ENCODE measurements at regions not wholly inside any gene's neighbourhood (a gene's known extent, or its start where the extent isn't known, plus 50 kb on each side); places are given as distances from the start of the nearest gene placed in this dataset.

DNA sequence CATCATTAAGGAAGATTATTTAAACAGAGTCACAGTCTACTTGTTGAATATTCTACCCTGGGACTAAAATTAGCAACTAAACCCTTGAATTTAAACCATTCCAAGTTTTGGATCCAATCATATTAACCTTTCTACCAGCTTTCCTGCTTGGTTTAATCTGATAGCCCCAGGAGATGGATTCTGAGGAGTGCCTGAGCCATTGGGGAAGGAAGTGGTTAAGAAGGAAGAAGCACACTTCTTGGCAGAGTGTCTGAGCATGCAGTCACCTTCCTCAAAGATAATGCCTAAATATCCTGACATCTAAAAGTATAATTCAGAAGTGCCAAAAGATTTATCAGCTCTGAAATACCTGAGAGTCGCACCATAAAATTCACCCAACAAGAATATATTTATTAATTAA lies 74.1 kb upstream of the SNCAIP start (continued):
- TF ChIP-seq ZNF416 (CRISPR knock-in tag; IDR thresholded peaks at IDR 0.05) (no peak), SOX15 (CRISPR knock-in tag; IDR thresholded peaks at IDR 0.05) (no peak), TP53 (CRISPR knock-in tag; IDR thresholded peaks at IDR 0.05) (no peak)

DNA sequence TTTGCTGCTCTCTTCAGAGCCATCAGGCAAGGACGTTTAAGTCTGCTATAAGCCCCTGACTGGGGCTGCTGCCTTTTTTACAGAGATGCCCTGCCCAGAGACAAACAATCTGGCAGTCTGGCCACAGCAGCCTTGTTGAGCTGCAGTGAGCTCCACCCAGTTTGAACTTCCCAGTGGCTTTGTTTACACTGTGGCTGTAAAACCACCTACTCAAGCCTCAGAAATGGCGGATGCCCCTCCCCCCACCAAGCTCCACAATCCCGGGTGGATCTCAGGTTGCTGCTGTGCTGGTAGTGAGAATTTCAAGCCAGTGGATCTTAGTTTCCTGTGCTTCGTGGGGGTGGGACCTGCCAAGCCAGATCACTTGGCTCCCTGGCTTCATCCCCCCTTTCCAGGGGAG lies 59.7 kb upstream of the SNCAIP start:
- H3K27me3 Mint-ChIP-seq (ENCODE audit: low read depth) = no peaks in the 10 kb centered on the region; the same call in 1 of the 2 replicates
- POLR2A ChIA-PET = no interaction called here
- TF ChIP-seq, protein P1, sequence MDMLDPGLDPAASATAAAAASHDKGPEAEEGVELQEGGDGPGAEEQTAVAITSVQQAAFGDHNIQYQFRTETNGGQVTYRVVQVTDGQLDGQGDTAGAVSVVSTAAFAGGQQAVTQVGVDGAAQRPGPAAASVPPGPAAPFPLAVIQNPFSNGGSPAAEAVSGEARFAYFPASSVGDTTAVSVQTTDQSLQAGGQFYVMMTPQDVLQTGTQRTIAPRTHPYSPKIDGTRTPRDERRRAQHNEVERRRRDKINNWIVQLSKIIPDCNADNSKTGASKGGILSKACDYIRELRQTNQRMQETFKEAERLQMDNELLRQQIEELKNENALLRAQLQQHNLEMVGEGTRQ (CRISPR knock-in tag; IDR thresholded peaks at IDR 0.05) = no peak
- TF ChIP-seq, protein P2, sequence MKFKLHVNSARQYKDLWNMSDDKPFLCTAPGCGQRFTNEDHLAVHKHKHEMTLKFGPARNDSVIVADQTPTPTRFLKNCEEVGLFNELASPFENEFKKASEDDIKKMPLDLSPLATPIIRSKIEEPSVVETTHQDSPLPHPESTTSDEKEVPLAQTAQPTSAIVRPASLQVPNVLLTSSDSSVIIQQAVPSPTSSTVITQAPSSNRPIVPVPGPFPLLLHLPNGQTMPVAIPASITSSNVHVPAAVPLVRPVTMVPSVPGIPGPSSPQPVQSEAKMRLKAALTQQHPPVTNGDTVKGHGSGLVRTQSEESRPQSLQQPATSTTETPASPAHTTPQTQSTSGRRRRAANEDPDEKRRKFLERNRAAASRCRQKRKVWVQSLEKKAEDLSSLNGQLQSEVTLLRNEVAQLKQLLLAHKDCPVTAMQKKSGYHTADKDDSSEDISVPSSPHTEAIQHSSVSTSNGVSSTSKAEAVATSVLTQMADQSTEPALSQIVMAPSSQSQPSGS (CRISPR knock-in tag; IDR thresholded peaks at IDR 0.05; ENCODE audit: borderline replicate concordance, low read depth) = no peak
- TF ChIP-seq KAT7 (CRISPR knock-in tag; IDR thresholded peaks at IDR 0.05; ENCODE audit: borderline replicate concordance) = no peak
- TF ChIP-seq, protein P3, sequence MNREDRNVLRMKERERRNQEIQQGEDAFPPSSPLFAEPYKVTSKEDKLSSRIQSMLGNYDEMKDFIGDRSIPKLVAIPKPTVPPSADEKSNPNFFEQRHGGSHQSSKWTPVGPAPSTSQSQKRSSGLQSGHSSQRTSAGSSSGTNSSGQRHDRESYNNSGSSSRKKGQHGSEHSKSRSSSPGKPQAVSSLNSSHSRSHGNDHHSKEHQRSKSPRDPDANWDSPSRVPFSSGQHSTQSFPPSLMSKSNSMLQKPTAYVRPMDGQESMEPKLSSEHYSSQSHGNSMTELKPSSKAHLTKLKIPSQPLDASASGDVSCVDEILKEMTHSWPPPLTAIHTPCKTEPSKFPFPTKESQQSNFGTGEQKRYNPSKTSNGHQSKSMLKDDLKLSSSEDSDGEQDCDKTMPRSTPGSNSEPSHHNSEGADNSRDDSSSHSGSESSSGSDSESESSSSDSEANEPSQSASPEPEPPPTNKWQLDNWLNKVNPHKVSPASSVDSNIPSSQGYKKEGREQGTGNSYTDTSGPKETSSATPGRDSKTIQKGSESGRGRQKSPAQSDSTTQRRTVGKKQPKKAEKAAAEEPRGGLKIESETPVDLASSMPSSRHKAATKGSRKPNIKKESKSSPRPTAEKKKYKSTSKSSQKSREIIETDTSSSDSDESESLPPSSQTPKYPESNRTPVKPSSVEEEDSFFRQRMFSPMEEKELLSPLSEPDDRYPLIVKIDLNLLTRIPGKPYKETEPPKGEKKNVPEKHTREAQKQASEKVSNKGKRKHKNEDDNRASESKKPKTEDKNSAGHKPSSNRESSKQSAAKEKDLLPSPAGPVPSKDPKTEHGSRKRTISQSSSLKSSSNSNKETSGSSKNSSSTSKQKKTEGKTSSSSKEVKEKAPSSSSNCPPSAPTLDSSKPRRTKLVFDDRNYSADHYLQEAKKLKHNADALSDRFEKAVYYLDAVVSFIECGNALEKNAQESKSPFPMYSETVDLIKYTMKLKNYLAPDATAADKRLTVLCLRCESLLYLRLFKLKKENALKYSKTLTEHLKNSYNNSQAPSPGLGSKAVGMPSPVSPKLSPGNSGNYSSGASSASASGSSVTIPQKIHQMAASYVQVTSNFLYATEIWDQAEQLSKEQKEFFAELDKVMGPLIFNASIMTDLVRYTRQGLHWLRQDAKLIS (CRISPR knock-in tag; IDR thresholded peaks at IDR 0.05; ENCODE audit: borderline replicate concordance) = no peak
- no peak for TF ChIP-seq ZBTB21 (CRISPR knock-in tag; IDR thresholded peaks at IDR 0.05; ENCODE audit: borderline replicate concordance)
- TF ChIP-seq GABPB1 (CRISPR knock-in tag; IDR thresholded peaks at IDR 0.05) = no peak
- TF ChIP-seq, protein P4, sequence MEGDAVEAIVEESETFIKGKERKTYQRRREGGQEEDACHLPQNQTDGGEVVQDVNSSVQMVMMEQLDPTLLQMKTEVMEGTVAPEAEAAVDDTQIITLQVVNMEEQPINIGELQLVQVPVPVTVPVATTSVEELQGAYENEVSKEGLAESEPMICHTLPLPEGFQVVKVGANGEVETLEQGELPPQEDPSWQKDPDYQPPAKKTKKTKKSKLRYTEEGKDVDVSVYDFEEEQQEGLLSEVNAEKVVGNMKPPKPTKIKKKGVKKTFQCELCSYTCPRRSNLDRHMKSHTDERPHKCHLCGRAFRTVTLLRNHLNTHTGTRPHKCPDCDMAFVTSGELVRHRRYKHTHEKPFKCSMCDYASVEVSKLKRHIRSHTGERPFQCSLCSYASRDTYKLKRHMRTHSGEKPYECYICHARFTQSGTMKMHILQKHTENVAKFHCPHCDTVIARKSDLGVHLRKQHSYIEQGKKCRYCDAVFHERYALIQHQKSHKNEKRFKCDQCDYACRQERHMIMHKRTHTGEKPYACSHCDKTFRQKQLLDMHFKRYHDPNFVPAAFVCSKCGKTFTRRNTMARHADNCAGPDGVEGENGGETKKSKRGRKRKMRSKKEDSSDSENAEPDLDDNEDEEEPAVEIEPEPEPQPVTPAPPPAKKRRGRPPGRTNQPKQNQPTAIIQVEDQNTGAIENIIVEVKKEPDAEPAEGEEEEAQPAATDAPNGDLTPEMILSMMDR (IDR thresholded peaks at IDR 0.05) = no peak
- TF ChIP-seq, protein P5, sequence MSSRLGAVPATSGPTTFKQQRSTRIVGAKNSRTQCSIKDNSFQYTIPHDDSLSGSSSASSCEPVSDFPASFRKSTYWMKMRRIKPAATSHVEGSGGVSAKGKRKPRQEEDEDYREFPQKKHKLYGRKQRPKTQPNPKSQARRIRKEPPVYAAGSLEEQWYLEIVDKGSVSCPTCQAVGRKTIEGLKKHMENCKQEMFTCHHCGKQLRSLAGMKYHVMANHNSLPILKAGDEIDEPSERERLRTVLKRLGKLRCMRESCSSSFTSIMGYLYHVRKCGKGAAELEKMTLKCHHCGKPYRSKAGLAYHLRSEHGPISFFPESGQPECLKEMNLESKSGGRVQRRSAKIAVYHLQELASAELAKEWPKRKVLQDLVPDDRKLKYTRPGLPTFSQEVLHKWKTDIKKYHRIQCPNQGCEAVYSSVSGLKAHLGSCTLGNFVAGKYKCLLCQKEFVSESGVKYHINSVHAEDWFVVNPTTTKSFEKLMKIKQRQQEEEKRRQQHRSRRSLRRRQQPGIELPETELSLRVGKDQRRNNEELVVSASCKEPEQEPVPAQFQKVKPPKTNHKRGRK (CRISPR knock-in tag; IDR thresholded peaks at IDR 0.05; ENCODE audit: borderline replicate concordance) = no peak
- peaks cover 60% of the 10 kb centered on the region for H3K9me3 Mint-ChIP-seq
- ATAC-seq (no peak), DNase-seq (ENCODE audit: low spot score) (no peak)
- 0 out of 2 replicates have a peak, but pooled peaks cover 3% of the 10 kb centered on the region for H3K4me1 Mint-ChIP-seq
- H3K4me3 Mint-ChIP-seq = no peak overlapping the region
- CTCF ChIA-PET = no interaction called here
- peaks cover 21% of the 10 kb centered on the region for H3K36me3 Mint-ChIP-seq
- no peak overlapping the region for H3K27ac Mint-ChIP-seq

DNA sequence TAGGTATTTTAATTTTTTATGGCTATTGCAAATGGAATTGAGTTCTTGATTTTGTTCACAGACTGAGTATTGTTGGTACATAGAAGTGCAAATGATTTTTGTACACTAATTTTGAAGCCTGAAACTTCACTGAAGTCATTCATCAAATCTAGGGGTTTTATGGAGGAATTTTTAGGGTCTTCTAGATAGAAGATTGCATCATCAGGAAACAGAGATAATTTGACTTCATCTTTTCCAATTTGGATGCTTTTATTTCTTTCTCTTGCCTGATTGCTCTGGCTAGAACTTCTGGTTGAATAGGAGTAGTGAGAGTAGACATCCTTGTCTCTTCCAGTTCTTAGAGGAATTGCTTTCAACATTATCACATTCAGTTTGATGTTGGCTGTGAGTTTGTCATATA lies 58.2 kb upstream of the SNCAIP start:
- TF ChIP-seq, protein P6, sequence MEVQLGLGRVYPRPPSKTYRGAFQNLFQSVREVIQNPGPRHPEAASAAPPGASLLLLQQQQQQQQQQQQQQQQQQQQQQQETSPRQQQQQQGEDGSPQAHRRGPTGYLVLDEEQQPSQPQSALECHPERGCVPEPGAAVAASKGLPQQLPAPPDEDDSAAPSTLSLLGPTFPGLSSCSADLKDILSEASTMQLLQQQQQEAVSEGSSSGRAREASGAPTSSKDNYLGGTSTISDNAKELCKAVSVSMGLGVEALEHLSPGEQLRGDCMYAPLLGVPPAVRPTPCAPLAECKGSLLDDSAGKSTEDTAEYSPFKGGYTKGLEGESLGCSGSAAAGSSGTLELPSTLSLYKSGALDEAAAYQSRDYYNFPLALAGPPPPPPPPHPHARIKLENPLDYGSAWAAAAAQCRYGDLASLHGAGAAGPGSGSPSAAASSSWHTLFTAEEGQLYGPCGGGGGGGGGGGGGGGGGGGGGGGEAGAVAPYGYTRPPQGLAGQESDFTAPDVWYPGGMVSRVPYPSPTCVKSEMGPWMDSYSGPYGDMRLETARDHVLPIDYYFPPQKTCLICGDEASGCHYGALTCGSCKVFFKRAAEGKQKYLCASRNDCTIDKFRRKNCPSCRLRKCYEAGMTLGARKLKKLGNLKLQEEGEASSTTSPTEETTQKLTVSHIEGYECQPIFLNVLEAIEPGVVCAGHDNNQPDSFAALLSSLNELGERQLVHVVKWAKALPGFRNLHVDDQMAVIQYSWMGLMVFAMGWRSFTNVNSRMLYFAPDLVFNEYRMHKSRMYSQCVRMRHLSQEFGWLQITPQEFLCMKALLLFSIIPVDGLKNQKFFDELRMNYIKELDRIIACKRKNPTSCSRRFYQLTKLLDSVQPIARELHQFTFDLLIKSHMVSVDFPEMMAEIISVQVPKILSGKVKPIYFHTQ (CRISPR knock-in tag; IDR thresholded peaks at IDR 0.05) = no peak
- TF ChIP-seq JAZF1 (CRISPR knock-in tag; IDR thresholded peaks at IDR 0.05) (no peak), ZNF219 (CRISPR knock-in tag; IDR thresholded peaks at IDR 0.05; ENCODE audit: borderline replicate concordance) (no peak)
- TF ChIP-seq, protein P7, sequence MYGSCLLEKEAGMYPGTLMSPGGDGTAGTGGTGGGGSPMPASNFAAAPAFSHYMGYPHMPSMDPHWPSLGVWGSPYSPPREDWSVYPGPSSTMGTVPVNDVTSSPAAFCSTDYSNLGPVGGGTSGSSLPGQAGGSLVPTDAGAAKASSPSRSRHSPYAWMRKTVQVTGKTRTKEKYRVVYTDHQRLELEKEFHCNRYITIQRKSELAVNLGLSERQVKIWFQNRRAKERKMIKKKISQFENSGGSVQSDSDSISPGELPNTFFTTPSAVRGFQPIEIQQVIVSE (CRISPR knock-in tag; IDR thresholded peaks at IDR 0.05; ENCODE audit: borderline replicate concordance) = no peak
- TF ChIP-seq, protein P8, sequence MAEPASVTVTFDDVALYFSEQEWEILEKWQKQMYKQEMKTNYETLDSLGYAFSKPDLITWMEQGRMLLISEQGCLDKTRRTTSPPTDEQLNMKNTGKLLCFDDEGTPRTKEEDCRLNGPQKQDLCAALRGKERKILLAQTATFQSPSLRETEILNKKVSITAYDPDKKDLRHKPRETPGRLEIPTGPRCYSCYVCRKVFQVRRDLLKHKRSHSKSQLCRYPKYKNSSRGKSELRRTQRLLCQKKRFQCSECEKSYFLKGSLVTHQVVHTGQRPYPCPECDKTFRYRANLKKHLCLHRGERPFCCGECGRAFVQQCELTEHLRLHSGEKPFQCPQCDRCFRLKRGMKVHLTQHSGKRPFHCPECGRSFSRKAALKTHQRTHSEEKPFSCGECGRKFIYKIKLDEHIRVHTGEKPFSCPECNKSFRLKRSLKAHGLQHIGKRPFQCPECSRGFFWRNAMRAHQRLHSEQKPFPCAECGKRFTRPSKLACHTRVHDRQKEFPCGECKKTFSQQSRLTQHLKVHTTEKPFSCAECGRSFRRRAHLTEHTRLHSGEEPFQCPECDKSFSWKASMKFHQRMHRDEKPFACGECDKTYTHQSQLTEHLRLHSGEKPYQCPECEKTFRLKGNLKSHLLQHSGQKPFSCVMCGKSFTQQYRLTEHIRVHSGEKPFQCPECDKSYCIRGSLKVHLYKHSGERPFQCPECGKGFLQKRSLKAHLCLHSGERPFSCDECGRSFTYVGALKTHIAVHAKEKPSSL (CRISPR knock-in tag; conservative IDR thresholded peaks at IDR 0.05) = no peak
- no peak overlapping the region for H3K27ac Mint-ChIP-seq
- H3K4me3 Mint-ChIP-seq = no peak overlapping the region
- H3K9me3 Mint-ChIP-seq = peaks cover 68% of the 10 kb centered on the region
- no peaks in the 10 kb centered on the region; the same call in 1 of the 2 replicates for H3K27me3 Mint-ChIP-seq (ENCODE audit: low read depth)
- POLR2A ChIA-PET = no interaction called here
- 0 out of 2 replicates have a peak, but pooled peaks cover 3% of the 10 kb centered on the region for H3K4me1 Mint-ChIP-seq
- CTCF ChIA-PET = no interaction called here
- DNase-seq (ENCODE audit: low spot score) (no peak), ATAC-seq (no peak)
- H3K36me3 Mint-ChIP-seq = peaks cover 29% of the 10 kb centered on the region
